ENCODE measurements at regions not wholly inside any gene's neighbourhood (a gene's known extent, or its start where the extent isn't known, plus 50 kb on each side); places are given as distances from the start of the nearest gene placed in this dataset.

DNA sequence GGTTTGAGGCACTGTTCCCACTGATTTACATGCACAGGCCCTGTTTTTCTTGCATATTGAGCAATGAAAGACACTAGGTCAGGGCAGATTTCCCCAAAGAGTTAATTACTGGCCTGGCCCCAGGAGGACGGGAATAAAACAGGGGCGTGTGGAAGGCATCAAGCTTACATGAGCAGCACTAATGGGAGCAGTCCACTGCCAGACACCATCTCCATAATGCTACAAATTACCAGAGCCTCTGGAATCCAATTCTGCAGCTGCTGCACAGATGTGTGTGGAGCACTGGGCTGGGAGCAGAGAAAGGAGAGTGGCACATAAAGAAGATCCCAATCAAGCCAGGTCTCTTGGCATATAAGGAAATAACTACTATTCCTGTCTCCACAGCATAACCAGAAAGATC lies 96.9 kb downstream of the CCDC34 start:
- intact Hi-C loops (cut with DNase I; ENCODE audit: low total_unique reads): no loop called here
- H3K27me3 ChIP-seq: no peaks in the 10 kb centered on the region
- DNase-seq (ENCODE audit: low spot score in 2 of 2): no peak
- no peak overlapping the region for H3K27ac ChIP-seq
- H3K36me3 ChIP-seq: no peaks in the 10 kb centered on the region
- no peak overlapping the region for H3K4me3 ChIP-seq
- peaks cover 0 to 4% of the 10 kb centered on the region in 2 donors for H3K9me3 ChIP-seq
- no peak for TF ChIP-seq CTCF (IDR thresholded peaks at IDR 0.05)
- TF ChIP-seq POLR2A (IDR thresholded peaks at IDR 0.05): no peak
- no peaks in the 10 kb centered on the region for H3K4me1 ChIP-seq

DNA sequence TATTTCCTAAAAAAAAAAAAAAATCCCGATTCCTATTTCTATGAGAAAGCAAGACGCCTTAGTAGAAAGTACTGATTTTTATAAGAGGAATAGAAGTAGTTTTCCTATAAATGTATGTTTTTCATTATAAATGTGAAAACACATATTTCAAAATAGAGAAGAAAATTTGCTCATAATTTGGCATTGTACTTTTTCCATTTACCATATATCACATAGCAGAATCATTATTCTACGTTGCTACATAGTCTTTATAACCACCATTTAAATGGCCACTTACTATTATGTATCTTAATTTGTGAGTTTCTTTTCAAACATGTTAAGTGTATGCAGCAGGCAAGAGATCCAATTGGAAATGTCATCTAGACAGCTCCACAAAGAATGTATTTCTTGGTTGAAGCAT lies 99.0 kb downstream of the CCDC34 start:
- Histone ChIP-seq H3K36me3 (no peaks in the 10 kb centered on the region), H3K4me3 (no peak overlapping the region), H3K27ac (no peak overlapping the region), H3K4me1 (no peaks in the 10 kb centered on the region), H3K27me3 (no peaks in the 10 kb centered on the region), H3K9me3 (no peaks in the 10 kb centered on the region)
- TF ChIP-seq CTCF (IDR thresholded peaks at IDR 0.05) (no peak), POLR2AphosphoS5 (IDR thresholded peaks at IDR 0.05) (no peak), POLR2A (IDR thresholded peaks at IDR 0.05) (no peak)
- intact Hi-C loops (cut with DNase I; ENCODE audit: low total_unique reads): loop anchor here (5.0 kb wide), 1 partner anchor 587 kb away; no protein-coding TSS in a partner anchor
- no peak for DNase-seq (ENCODE audit: low spot score in 2 of 2)

DNA sequence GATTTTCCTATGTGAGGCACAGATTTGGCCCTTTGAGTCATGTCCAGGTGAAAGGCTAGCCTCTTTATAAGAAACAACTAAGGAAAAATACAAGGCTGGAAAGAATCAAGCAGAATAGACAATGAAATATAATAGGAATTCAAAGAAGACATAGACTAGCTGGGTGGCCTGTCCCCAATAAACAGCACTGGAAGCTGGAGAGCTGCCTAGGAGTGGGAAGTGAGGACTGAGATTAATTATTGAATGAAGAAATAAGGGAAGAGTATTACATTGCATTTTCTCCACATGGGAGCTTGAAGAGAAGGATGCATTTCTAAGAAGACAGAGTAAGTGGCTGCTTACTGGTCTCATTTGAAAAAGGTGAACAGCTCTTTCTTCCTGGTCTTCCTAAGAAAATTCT lies 100.0 kb downstream of the CCDC34 start:
- intact Hi-C loops (cut with DNase I; ENCODE audit: low total_unique reads): loop anchor here (5.0 kb wide), 1 partner anchor 586 kb away; no protein-coding TSS in a partner anchor

GRCh38 chr11:27255447-27255828 lies 107.6 kb downstream of the CCDC34 start:
- Histone ChIP-seq H3K27me3 (no peaks in the 10 kb centered on the region), H3K27ac (no peak overlapping the region), H3K9me3 (no peaks in the 10 kb centered on the region), H3K36me3 (no peaks in the 10 kb centered on the region), H3K4me3 (no peak overlapping the region), H3K4me1 (no peaks in the 10 kb centered on the region)
- no peak for DNase-seq (ENCODE audit: low spot score in 2 of 2)
- no peak for TF ChIP-seq POLR2A (IDR thresholded peaks at IDR 0.05)
- TF ChIP-seq POLR2AphosphoS5 (IDR thresholded peaks at IDR 0.05): no peak
- no peak for TF ChIP-seq CTCF (IDR thresholded peaks at IDR 0.05)
- intact Hi-C loops (cut with DNase I; ENCODE audit: low total_unique reads): no loop called here

More for the DNA sequence above, 100.0 kb downstream of the CCDC34 start:
- no peak overlapping the region for H3K27ac ChIP-seq
- no peak for DNase-seq (ENCODE audit: low spot score in 2 of 2)
- no peak for TF ChIP-seq CTCF (IDR thresholded peaks at IDR 0.05)
- no peak for TF ChIP-seq POLR2AphosphoS5 (IDR thresholded peaks at IDR 0.05)
- TF ChIP-seq POLR2A (IDR thresholded peaks at IDR 0.05): no peak
- no peaks in the 10 kb centered on the region for H3K36me3 ChIP-seq
- no peaks in the 10 kb centered on the region for H3K27me3 ChIP-seq
- no peaks in the 10 kb centered on the region for H3K4me1 ChIP-seq
- no peak overlapping the region for H3K4me3 ChIP-seq
- H3K9me3 ChIP-seq: no peaks in the 10 kb centered on the region

GRCh38 chr11:27254744-27255446 lies 108.1 kb downstream of the CCDC34 start:
- Histone ChIP-seq H3K27me3 (no peaks in the 10 kb centered on the region), H3K36me3 (no peaks in the 10 kb centered on the region), H3K4me3 (no peak overlapping the region), H3K4me1 (no peaks in the 10 kb centered on the region), H3K27ac (no peak overlapping the region), H3K9me3 (no peaks in the 10 kb centered on the region)
- no peak for DNase-seq (ENCODE audit: low spot score in 2 of 2)
- TF ChIP-seq POLR2A (IDR thresholded peaks at IDR 0.05) (no peak), POLR2AphosphoS5 (IDR thresholded peaks at IDR 0.05) (no peak), CTCF (IDR thresholded peaks at IDR 0.05) (no peak)
- intact Hi-C loops (cut with DNase I; ENCODE audit: low total_unique reads): loop anchor here (5.0 kb wide), 1 partner anchor 517 kb away; no protein-coding TSS in a partner anchor

All from breast epithelium (tissue), 4 donors.